Islet precursor cell (in vitro differentiated cells): ENCODE measurements at regions not wholly inside any gene's neighbourhood (a gene's known extent, or its start where the extent isn't known, plus 50 kb on each side); places are given as distances from the start of the nearest gene placed in this dataset.

Source experiments
- DNase-seq: peaks from one replicate; pipeline ENCODE4 v3.0.0-alpha.2; 2018

GRCh38 chr1:2866422-2867086, 65.1 kb upstream of the TTC34 start:
- no peak for DNase-seq

- DNase-seq: no peak
Measured at GRCh38 chr1:2867087-2867425, 65.6 kb upstream of the TTC34 start.

GRCh38 chr1:2867861-2868260, 66.4 kb upstream of the TTC34 start:
- no peak for DNase-seq

GRCh38 chr1:2868571-2869195, 67.2 kb upstream of the TTC34 start:
- no peak for DNase-seq

- no peak for DNase-seq
Measured at GRCh38 chr1:2871246-2871815, 69.8 kb upstream of the TTC34 start.

GRCh38 chr1:2874207-2874606, 72.7 kb upstream of the TTC34 start:
- DNase-seq: no peak

- DNase-seq: no peak
Measured at GRCh38 chr1:2874607-2875480, 73.4 kb upstream of the TTC34 start.

GRCh38 chr1:2875707-2876561, 74.4 kb upstream of the TTC34 start:
- DNase-seq: no peak

- no peak for DNase-seq
Measured at GRCh38 chr1:2876846-2877245, 75.4 kb upstream of the TTC34 start.

- no peak for DNase-seq
Measured at GRCh38 chr1:2877391-2877790, 75.9 kb upstream of the TTC34 start.

- DNase-seq: no peak
Measured at GRCh38 chr1:2878591-2878990, 77.1 kb upstream of the TTC34 start.

GRCh38 chr1:2879026-2879425, 77.5 kb upstream of the TTC34 start:
- DNase-seq: no peak

GRCh38 chr1:2879591-2879990, 78.1 kb upstream of the TTC34 start:
- no peak for DNase-seq

GRCh38 chr1:2880086-2880485, 78.6 kb upstream of the TTC34 start:
- no peak for DNase-seq

- no peak for DNase-seq
Measured at GRCh38 chr1:2880812-2881295, 79.4 kb upstream of the TTC34 start.

GRCh38 chr1:2881556-2881955, 80.1 kb upstream of the TTC34 start:
- no peak for DNase-seq

GRCh38 chr1:2882966-2883696, 81.6 kb upstream of the TTC34 start:
- DNase-seq: no peak

- no peak for DNase-seq
Measured at GRCh38 chr1:2885001-2885400, 83.5 kb upstream of the TTC34 start.

GRCh38 chr1:2886631-2887030, 85.1 kb upstream of the TTC34 start:
- no peak for DNase-seq

GRCh38 chr1:2887941-2888855, 86.7 kb upstream of the TTC34 start:
- DNase-seq: no peak
